ENCODE measurements at regions not wholly inside any gene's neighbourhood (a gene's known extent, or its start where the extent isn't known, plus 50 kb on each side); places are given as distances from the start of the nearest gene placed in this dataset.

DNA sequence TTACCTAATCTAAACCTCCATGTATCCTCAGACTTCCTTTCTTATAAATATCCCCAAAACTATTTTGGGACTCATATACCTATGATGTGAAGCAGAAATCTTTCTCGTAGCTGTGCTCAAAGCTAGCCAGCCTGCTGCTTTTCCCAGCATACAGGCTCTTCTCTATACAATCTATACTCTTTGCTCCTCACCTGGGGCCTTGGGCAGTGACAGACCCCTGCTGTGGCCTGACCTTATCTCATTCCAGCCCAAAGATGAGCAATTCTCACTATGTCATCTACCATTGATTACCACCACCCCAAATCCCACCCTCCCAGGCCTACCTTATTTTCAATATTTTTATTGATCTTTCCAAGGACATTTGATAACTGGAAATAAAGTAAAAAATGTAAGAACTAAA, 83.2 kb upstream of the FBXL4 start:
- DNase-seq (ENCODE audit: extremely low read depth, low read depth) = no peak
- TF ChIP-seq, protein P1, sequence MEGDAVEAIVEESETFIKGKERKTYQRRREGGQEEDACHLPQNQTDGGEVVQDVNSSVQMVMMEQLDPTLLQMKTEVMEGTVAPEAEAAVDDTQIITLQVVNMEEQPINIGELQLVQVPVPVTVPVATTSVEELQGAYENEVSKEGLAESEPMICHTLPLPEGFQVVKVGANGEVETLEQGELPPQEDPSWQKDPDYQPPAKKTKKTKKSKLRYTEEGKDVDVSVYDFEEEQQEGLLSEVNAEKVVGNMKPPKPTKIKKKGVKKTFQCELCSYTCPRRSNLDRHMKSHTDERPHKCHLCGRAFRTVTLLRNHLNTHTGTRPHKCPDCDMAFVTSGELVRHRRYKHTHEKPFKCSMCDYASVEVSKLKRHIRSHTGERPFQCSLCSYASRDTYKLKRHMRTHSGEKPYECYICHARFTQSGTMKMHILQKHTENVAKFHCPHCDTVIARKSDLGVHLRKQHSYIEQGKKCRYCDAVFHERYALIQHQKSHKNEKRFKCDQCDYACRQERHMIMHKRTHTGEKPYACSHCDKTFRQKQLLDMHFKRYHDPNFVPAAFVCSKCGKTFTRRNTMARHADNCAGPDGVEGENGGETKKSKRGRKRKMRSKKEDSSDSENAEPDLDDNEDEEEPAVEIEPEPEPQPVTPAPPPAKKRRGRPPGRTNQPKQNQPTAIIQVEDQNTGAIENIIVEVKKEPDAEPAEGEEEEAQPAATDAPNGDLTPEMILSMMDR (IDR thresholded peaks at IDR 0.05; ENCODE audit: low read depth, low read length) = no peak

DNA sequence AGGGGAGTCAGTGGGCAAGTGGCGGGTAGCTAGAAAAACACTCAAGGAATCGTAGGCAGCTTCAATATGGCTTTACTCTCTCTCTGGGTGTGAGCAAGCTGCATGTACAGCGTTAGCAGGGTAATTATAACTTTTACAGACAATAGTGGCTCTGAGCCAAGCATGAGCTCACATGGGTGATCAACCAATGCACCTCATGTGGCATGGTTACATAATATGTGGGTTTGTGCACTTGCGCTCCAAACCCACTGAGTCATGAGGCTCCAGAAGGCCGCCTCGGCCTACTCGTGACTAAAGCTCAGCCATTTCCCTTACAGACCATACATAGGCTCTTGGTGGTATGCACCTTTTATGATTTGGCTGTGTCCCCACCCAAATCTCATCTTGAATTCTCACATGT, 78.4 kb upstream of the FBXL4 start:
- no peak for DNase-seq (ENCODE audit: extremely low read depth, low read depth)
- TF ChIP-seq, protein P1 (IDR thresholded peaks at IDR 0.05; ENCODE audit: low read depth, low read length) = no peak

DNA sequence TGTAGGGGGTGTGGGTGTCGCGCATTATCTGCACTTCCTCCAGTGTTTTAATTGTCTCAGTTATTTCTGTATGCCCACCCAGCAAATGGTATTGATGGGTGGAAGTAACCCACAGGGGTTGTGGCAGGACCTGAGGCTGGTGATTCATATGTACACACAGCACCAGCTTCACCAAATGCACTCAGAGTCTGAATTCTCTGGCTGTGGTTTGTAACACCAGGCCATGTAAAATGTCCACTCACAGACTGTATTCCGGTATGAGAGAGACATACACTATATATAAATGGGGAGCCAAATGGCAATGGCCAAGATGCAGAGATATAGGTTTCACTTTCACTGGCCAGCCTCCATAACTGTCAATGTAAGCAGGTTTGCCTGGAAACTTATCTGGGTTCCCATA, 76.3 kb upstream of the FBXL4 start:
- no peak for DNase-seq (ENCODE audit: extremely low read depth, low read depth)
- TF ChIP-seq, protein P1 (IDR thresholded peaks at IDR 0.05; ENCODE audit: low read depth, low read length) = no peak

DNA sequence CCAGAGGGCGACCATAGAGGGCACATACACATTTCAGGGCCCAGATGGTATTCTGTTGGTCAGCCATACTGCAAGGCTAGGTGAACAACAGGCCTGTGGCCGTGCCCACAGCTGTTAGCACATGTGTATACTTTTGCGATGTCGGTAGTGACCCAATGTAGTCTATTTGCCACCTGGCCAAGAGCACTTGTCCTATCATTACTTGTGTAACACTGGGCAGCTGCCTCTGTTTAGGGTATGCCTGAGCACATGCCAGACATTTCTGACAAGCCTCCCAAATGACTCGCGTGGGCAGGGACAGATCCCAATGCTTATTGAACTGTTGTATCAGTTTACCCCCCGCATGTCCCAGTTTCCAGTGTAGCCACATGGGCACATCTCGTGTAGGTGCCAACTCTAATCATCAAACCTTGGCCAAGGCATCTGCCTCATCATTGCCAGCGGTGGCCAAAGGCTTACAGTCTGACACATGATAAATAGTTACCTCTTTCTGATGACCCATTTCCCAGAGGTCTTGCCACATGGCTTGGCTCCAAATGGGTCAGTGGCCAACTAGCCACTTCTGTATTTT, 74.4 kb upstream of the FBXL4 start:
- TF ChIP-seq, protein P1 (IDR thresholded peaks at IDR 0.05; ENCODE audit: low read depth, low read length) = no peak
- no peak for DNase-seq (ENCODE audit: extremely low read depth, low read depth)

DNA sequence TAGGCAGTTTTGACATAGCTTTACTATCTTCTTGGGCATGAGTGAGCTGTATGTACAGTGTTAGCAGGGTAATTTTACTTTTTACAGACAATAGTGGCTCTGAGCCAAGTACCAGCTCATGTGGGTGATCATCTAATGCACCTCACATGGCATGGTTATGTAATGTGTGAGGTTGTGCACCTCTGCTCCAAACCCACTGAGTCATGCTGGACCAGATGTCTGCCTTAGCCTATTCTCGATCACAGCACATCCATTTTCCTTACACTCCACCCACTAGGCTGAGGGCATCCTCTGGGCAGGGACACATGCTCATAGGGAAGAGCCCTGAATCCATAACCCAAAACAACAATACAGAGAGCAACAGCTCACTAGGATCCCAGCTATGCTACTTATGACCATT, 71.6 kb upstream of the FBXL4 start:
- no peak for DNase-seq (ENCODE audit: extremely low read depth, low read depth)
- TF ChIP-seq, protein P1 (IDR thresholded peaks at IDR 0.05; ENCODE audit: low read depth, low read length) = no peak

DNA sequence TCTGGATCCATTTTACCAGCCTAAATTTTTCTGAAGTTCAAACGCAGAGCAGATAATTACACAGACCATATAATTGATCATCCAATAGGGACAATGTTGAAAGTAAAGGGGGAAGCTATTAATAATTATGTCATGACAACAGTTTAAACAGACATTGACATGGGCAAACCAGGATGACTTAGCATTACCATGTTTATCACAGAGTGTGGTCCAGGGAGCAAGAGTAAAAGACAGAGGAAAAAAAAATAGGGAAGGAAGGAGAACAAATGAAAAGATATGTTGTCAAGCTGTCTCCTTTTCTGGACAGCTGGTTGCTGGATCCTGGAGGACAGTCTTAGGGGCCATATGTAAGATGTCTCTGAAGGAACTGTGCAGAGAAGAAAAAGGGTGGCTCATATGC, 69.4 kb upstream of the FBXL4 start:
- TF ChIP-seq, protein P1 (IDR thresholded peaks at IDR 0.05; ENCODE audit: low read depth, low read length) = no peak
- no peak for DNase-seq (ENCODE audit: extremely low read depth, low read depth)

DNA sequence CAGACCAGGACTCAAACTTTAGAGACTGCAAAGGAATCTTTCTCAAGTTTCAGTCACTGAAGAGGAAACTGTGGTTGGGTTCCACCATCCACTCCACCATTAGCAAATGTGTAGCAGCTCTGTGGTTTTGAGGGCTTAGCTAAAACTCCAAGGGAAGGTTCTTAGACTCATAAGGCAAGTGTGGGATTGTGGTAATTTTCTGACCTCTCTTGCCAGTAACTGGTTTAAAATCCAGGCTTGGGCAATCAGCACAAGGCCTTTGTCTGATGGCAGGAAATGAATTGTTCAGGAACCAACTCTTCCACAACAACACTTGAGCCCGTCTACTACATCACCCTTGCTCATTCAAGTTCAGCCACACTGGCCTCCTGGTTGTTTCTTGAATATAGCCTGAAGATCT, 68.6 kb upstream of the FBXL4 start:
- DNase-seq (ENCODE audit: extremely low read depth, low read depth) = peak; percentile 3
- TF ChIP-seq, protein P1 (IDR thresholded peaks at IDR 0.05; ENCODE audit: low read depth, low read length) = no peak
